Gastroesophageal sphincter (tissue), 4 donors: ENCODE measurements at regions not wholly inside any gene's neighbourhood (a gene's known extent, or its start where the extent isn't known, plus 50 kb on each side); places are given as distances from the start of the nearest gene placed in this dataset.

Source experiments
- ATAC-seq: fragments of 150-250 bp; one replicate; pipeline ENCODE4 v1.9.1; 2016; ENCODE audit warnings: mild to moderate bottlenecking, moderate library complexity
- H3K27ac ChIP-seq, 4 donors: fragments of 200-600 bp; sonication (generic) in 3 of 4; 1 replicate in 3 of 4; 2 replicates in 1 of 4; pipeline ENCODE4 v1.5.1; 2016 to 2019
- H3K27me3 ChIP-seq: fragments of 200-600 bp; sonication (generic); one replicate; pipeline ENCODE4 v1.5.1; 2019
- H3K36me3 ChIP-seq, 2 donors: fragments of 200-600 bp; sonication (generic); one replicate each; pipeline ENCODE4 v1.5.1; 2019; ENCODE audit warnings: control low read depth in 1 of 2
- H3K4me1 ChIP-seq, 3 donors: fragments of 200-600 bp; sonication (generic); 1 replicate in 2 of 3; 2 replicates in 1 of 3; pipeline ENCODE4 v1.5.1; 2016 to 2019; ENCODE audit warnings: control low read depth in 2 of 3
- H3K4me3 ChIP-seq, 2 donors: fragments of 200-600 bp; sonication (generic); one replicate each; pipeline ENCODE4 v1.5.1; 2019; ENCODE audit warnings: mild to moderate bottlenecking in 1 of 2, moderate library complexity in 1 of 2
- H3K9me3 ChIP-seq, 3 donors: fragments of 200-600 bp; sonication (generic); one replicate each; pipeline ENCODE4 v1.5.1; 2017 to 2019; ENCODE audit warnings: control low read depth in 2 of 3
- EP300 ChIP-seq: sonication (generic); formaldehyde crosslinking; IDR thresholded peaks from one replicate; pipeline ENCODE4 v1.6.1; 2017; ENCODE audit warnings: antibody characterized with exemption, mild to moderate bottlenecking
- POLR2A ChIP-seq, 2 donors: fragments of 450-650 bp; IDR thresholded peaks; one replicate each; pipeline ENCODE4 v1.6.1; 2017; ENCODE audit warnings: antibody characterized with exemption in 2 of 2, mild to moderate bottlenecking in 2 of 2, moderate library complexity in 1 of 2
- POLR2AphosphoS5 ChIP-seq: sonication (generic); formaldehyde crosslinking; IDR thresholded peaks from one replicate; pipeline ENCODE4 v1.6.1; 2017; ENCODE audit warnings: antibody characterized with exemption
- WGBS, 2 donors: methylation state at CpG; one replicate each; pipeline ENCODE4 v1.1.5; 2018; ENCODE audit warnings: low coverage in 1 of 2; 5-methylcytosine and 5-hydroxymethylcytosine counted together
- TF ChIP-seq, protein P1 (sequence below), 4 experiments: fragments of 200-600 bp in 2 of 4; fragments of 450-650 bp in 2 of 4; sonication (generic) in 1 of 4; IDR thresholded peaks; one replicate each; pipeline ENCODE4 v1.5.1; 2017 to 2019; ENCODE audit warnings: antibody characterized with exemption in 4 of 4, mild to moderate bottlenecking in 2 of 4, moderate library complexity in 2 of 4

DNA sequence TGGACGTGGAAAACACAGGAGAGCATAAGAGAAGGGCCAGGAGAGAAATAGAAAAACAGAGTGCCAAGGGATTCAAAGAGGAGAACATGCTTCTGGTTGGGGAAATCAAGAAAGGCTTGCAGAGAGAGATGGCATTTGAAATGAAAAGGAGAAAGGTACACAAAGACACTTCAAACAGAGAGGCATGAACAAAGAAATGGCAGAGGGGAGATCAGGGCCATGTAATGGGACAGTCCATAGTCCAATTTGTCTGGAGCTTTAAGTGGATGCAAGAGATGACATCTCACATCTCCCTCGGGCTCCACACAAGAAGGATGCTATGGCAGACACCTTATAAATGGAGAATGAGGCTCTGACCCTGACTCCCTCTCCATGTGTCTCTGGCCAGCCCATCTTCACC is 331.1 kb downstream of the MLLT3 start:
- H3K4me1 ChIP-seq = peaks cover 0 to 6% (median 0%) of the 10 kb centered on the region in 3 donors
- H3K36me3 ChIP-seq = no peaks in the 10 kb centered on the region
- no peak overlapping the region for H3K27ac ChIP-seq
- TF ChIP-seq, protein P1, sequence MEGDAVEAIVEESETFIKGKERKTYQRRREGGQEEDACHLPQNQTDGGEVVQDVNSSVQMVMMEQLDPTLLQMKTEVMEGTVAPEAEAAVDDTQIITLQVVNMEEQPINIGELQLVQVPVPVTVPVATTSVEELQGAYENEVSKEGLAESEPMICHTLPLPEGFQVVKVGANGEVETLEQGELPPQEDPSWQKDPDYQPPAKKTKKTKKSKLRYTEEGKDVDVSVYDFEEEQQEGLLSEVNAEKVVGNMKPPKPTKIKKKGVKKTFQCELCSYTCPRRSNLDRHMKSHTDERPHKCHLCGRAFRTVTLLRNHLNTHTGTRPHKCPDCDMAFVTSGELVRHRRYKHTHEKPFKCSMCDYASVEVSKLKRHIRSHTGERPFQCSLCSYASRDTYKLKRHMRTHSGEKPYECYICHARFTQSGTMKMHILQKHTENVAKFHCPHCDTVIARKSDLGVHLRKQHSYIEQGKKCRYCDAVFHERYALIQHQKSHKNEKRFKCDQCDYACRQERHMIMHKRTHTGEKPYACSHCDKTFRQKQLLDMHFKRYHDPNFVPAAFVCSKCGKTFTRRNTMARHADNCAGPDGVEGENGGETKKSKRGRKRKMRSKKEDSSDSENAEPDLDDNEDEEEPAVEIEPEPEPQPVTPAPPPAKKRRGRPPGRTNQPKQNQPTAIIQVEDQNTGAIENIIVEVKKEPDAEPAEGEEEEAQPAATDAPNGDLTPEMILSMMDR (IDR thresholded peaks at IDR 0.05) = no peak
- TF ChIP-seq POLR2AphosphoS5 = no peak
- no peak for TF ChIP-seq EP300
- no peak for TF ChIP-seq POLR2A (IDR thresholded peaks at IDR 0.05)
- peaks cover 0 to 7% (median 0%) of the 10 kb centered on the region in 3 donors for H3K9me3 ChIP-seq
- H3K4me3 ChIP-seq = no peak overlapping the region
- WGBS, 2 donors = 57 to 77% methylated on average over 1 to 2 of the region's 2 CpGs
- ATAC-seq = no peak
- H3K27me3 ChIP-seq = no peaks in the 10 kb centered on the region

DNA sequence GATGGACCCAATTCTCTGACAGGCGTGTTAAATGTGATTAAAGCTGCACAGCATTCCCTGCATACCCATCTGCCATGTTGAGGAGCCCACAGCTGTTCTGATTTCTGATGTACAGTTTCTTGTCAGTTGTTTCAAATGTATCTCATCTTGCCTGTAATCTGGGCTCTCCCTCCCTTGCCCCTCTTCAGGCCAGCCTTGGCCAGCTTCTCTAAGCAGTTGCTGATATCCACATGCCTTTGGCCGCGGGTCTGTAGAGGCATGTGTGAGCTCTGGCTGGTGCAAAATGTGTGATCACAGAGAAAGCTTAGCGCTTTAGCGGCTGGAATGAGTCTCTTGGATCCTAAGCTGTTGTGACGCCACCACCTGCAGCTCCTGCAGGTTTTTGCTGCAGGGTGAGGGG is 332.0 kb downstream of the MLLT3 start:
- Histone ChIP-seq H3K27me3 (no peaks in the 10 kb centered on the region), H3K9me3 (peaks cover 0 to 7% (median 0%) of the 10 kb centered on the region in 3 donors), H3K36me3 (no peaks in the 10 kb centered on the region), H3K4me3 (no peak overlapping the region), H3K4me1 (peaks cover 0 to under 1% (median 0%) of the 10 kb centered on the region in 3 donors), H3K27ac (no peak overlapping the region)
- no peak for ATAC-seq
- TF ChIP-seq EP300 = no peak
- TF ChIP-seq, protein P1 (IDR thresholded peaks at IDR 0.05) = no peak
- 88% methylated on average over 1 of the region's 6 CpGs; no CpG with 5 or more reads in 1 of the 2 donors for WGBS, 2 donors

DNA sequence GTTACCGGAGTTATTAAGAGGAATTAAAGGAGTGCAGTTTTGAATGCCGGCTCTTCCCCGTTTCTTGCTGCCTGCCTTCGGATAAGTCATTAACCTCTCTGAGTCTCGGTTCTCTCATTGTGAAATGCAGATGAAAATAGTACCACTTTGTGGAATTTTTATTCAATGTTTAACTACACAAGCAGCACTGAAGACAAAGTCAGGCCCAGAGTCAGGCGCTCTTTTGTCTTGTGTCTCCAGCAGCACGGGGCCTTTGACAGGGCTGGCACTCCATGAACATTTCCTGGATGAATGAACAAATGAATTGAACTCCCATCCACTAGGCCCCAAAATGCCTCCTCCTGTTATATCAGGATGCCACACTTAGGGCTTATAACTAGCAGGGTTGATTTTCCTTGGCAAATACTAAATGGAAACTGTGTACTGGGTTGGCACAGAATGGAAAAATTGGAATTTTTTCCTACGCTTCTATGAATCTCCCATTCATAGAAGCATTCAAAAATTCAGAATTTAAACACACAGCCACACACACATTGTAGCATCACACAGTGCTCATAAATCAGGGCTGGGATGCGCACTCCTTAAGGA is 332.8 kb downstream of the MLLT3 start:
- Histone ChIP-seq H3K36me3 (no peaks in the 10 kb centered on the region), H3K27me3 (no peaks in the 10 kb centered on the region), H3K4me3 (no peak overlapping the region), H3K27ac (no peak overlapping the region), H3K9me3 (peaks cover 0 to 7% (median 0%) of the 10 kb centered on the region in 3 donors), H3K4me1 (no peaks in the 10 kb centered on the region)
- TF ChIP-seq, protein P1 (IDR thresholded peaks at IDR 0.05) = no peak
- TF ChIP-seq POLR2A (IDR thresholded peaks at IDR 0.05) = no peak
- no peak for TF ChIP-seq EP300
- no peak for TF ChIP-seq POLR2AphosphoS5
- 62 to 69% methylated on average over 6 to 8 of the region's 9 CpGs for WGBS, 2 donors
- ATAC-seq = no peak

DNA sequence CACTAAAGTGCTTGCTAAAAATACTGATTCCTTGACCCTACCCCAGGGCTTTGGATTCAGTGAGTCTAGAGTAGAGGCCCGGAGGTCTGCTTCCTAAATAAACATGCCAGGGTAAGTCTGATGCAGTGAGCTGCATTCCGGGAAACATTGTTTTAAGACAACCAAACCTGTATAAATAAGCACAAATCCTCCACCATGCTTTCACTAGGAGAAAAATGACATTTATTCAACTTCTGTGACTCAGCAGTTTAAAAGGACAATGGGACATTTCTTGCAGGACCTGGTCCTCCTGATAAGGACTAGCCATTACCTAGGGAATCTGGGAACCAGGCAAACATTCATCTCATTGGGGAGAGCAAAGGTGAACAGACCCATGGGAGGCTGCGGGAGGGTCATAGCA is 335.3 kb downstream of the MLLT3 start:
- ATAC-seq = no peak
- no peak for TF ChIP-seq POLR2AphosphoS5
- TF ChIP-seq EP300 = no peak
- TF ChIP-seq, protein P1 (IDR thresholded peaks at IDR 0.05) = no peak
- TF ChIP-seq POLR2A (IDR thresholded peaks at IDR 0.05) = no peak
- no peaks in the 10 kb centered on the region for H3K36me3 ChIP-seq
- WGBS, 2 donors = 84 to 100% methylated on average over 1 to 2 of the region's 3 CpGs
- no peaks in the 10 kb centered on the region for H3K27me3 ChIP-seq
- H3K27ac ChIP-seq = no peak overlapping the region
- peaks cover 0 to 7% (median 0%) of the 10 kb centered on the region in 3 donors for H3K9me3 ChIP-seq
- H3K4me1 ChIP-seq = no peaks in the 10 kb centered on the region
- no peak overlapping the region for H3K4me3 ChIP-seq

DNA sequence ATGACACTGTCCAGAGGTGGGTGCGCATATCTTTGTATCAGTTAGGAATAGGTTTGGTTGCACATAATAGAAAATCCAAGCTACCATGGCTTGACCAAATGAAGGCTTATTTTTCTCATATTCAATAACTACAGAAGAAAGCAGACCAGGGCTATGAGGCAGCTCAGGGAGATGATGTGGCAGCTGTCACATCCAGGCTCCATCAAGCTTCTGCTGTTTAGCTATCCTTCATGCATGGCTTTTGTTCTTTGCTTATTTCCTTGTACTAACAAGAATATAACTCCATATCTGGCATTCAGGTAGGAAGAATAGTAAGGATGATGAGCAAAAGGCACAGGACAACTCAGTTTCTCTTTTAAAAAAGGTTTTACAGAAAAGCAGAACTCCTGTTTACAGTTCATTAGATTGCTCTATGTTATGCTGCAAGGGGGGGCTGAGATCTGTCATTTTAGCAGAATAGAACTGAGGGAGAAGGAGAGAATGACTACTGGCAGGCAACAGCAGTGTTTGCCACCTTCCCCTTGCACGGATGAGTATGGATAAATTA is 336.1 kb downstream of the MLLT3 start:
- H3K27me3 ChIP-seq = no peaks in the 10 kb centered on the region
- TF ChIP-seq, protein P1 (IDR thresholded peaks at IDR 0.05) = no peak
- TF ChIP-seq POLR2AphosphoS5 (no peak), POLR2A (IDR thresholded peaks at IDR 0.05) (no peak), EP300 (no peak)
- ATAC-seq = no peak
- H3K9me3 ChIP-seq = peaks cover 0 to 7% (median 0%) of the 10 kb centered on the region in 3 donors
- no peaks in the 10 kb centered on the region for H3K4me1 ChIP-seq
- WGBS, 2 donors = 50 to 55% methylated on average over 2 of the region's 2 CpGs
- H3K27ac ChIP-seq = no peak overlapping the region
- no peak overlapping the region for H3K4me3 ChIP-seq
- no peaks in the 10 kb centered on the region for H3K36me3 ChIP-seq
